SK-N-SH (cell line): ENCODE measurements at regions not wholly inside any gene's neighbourhood (a gene's known extent, or its start where the extent isn't known, plus 50 kb on each side); places are given as distances from the start of the nearest gene placed in this dataset.

Experiments
- CTCF ChIA-PET: fragments of 300-600, 350-600 bp; formaldehyde crosslinking; extraction: SDS; loops from one replicate; lab custom pipeline; 2021; lab: Yijun Ruan, JAX
- POLR2A ChIA-PET: fragments of 350-600 bp; sonication (Branson Sonifier 250); formaldehyde crosslinking; extraction: SDS; loops from one replicate; lab custom pipeline; 2020; ENCODE audit warnings: antibody characterized with exemption, inconsistent platforms; lab: Yijun Ruan, JAX
- DNase-seq: peaks from one replicate; pipeline ENCODE4 v3.0.0; 2012
- H2AFZ ChIP-seq: fragments of 200-600 bp; sonication (generic); 2 replicates; pipeline ENCODE4 v1.8.1; 2016; ENCODE audit warnings: antibody characterized with exemption, mild to moderate bottlenecking, low read depth
- H3F3A ChIP-seq: fragments of 200-600 bp; sonication (generic); replicated peaks from 2 replicates; pipeline ENCODE3; 2016; ENCODE audit warnings: antibody characterized with exemption, mild to moderate bottlenecking; ENCODE audit not compliant: insufficient read depth
- H3K27ac ChIP-seq, 2 experiments: fragments of 200-500 bp in 1 of 2; fragments of 200-600 bp in 1 of 2; sonication (Bioruptor generic) in 1 of 2; sonication (generic), shearing (Covaris generic) in 1 of 2; 2 replicates each; pipeline versions ENCODE4 v1.5.1 to v1.6.1; 2014 to 2016; ENCODE audit warnings: low read depth in 2 of 2, inconsistent platforms in 1 of 2, low read length in 1 of 2, mild to moderate bottlenecking in 1 of 2, mixed read lengths in 1 of 2
- H3K27me3 ChIP-seq: fragments of 200-600 bp; sonication (generic), shearing (Covaris generic); 2 replicates; pipeline ENCODE4 v1.6.1; 2016; ENCODE audit warnings: mixed run types; ENCODE audit not compliant: insufficient read depth
- H3K36me3 ChIP-seq, 2 experiments: fragments of 200-500 bp in 1 of 2; fragments of 200-600 bp in 1 of 2; sonication (Bioruptor generic) in 1 of 2; sonication (generic) in 1 of 2; replicated peaks in 1 of 2; 2 replicates each; pipeline versions ENCODE3 to v1.5.1; 2014 to 2016; ENCODE audit warnings: low read length in 1 of 2, mild to moderate bottlenecking in 1 of 2; ENCODE audit not compliant: insufficient read depth in 2 of 2, control insufficient read depth in 1 of 2
- H3K4me1 ChIP-seq, 2 experiments: fragments of 200-500 bp in 1 of 2; fragments of 200-600 bp in 1 of 2; sonication (Bioruptor generic) in 1 of 2; sonication (generic), shearing (Covaris generic) in 1 of 2; 2 replicates each; pipeline versions ENCODE4 v1.5.1 to v1.6.1; 2014 to 2016; ENCODE audit warnings: low read depth in 1 of 2, low read length in 1 of 2, mixed run types in 1 of 2; ENCODE audit not compliant: insufficient read depth in 2 of 2, control insufficient read depth in 1 of 2
- H3K4me2 ChIP-seq: fragments of 200-600 bp; sonication (generic), shearing (Covaris generic); 2 replicates; pipeline ENCODE4 v1.6.1; 2017; ENCODE audit warnings: mixed run types
- H3K4me3 ChIP-seq, 2 experiments: fragments of 200-500 bp in 1 of 2; fragments of 200-600 bp in 1 of 2; sonication (Bioruptor generic) in 1 of 2; sonication (generic), shearing (Covaris generic) in 1 of 2; 2 replicates each; pipeline versions ENCODE4 v1.5.1 to v1.8.1; 2014 to 2016; ENCODE audit warnings: low read depth in 2 of 2, inconsistent platforms in 1 of 2, low read length in 1 of 2, mild to moderate bottlenecking in 1 of 2, mixed read lengths in 1 of 2, moderate library complexity in 1 of 2
- H3K79me2 ChIP-seq: fragments of 200-600 bp; sonication (generic); 2 replicates; pipeline ENCODE4 v1.8.1; 2017; ENCODE audit warnings: mild to moderate bottlenecking; ENCODE audit not compliant: insufficient read depth
- H3K9ac ChIP-seq: fragments of 200-600 bp; sonication (generic); 2 replicates; pipeline ENCODE4 v1.6.1; 2017; ENCODE audit warnings: mixed run types
- H3K9me2 ChIP-seq: fragments of 200-600 bp; sonication (generic); 2 replicates; pipeline ENCODE4 v1.6.1; 2017; ENCODE audit warnings: mixed run types
- H3K9me3 ChIP-seq: fragments of 200-600 bp; sonication (generic); 2 replicates; pipeline ENCODE4 v1.6.1; 2017; ENCODE audit warnings: mixed run types, mild to moderate bottlenecking, moderate library complexity
- H4K20me1 ChIP-seq: fragments of 200-600 bp; sonication (generic); 2 replicates; pipeline ENCODE4 v1.6.1; 2017; ENCODE audit warnings: mild to moderate bottlenecking, mixed run types; ENCODE audit not compliant: insufficient read depth
- CTCF ChIP-seq: fragments of 200-600 bp; sonication (generic); IDR thresholded peaks from 2 replicates; pipeline ENCODE4 v1.6.1; 2017; ENCODE audit warnings: antibody characterized with exemption, mild to moderate bottlenecking, moderate library complexity
- ELF1 ChIP-seq: IDR thresholded peaks from 2 replicates; pipeline ENCODE4 v1.4.0; 2012
- FOXJ3 ChIP-seq: sonication (generic); formaldehyde crosslinking; IDR thresholded peaks from 2 replicates; pipeline ENCODE4 v1.5.1; 2020; ENCODE audit warnings: mild to moderate bottlenecking, missing genetic modification reagents
- FOXM1 ChIP-seq: IDR thresholded peaks from 2 replicates; pipeline ENCODE4 v1.4.0; 2012; ENCODE audit warnings: low read depth, mild to moderate bottlenecking
- GABPA ChIP-seq: IDR thresholded peaks from 2 replicates; pipeline ENCODE4 v1.4.0; 2012; ENCODE audit warnings: low read depth, mild to moderate bottlenecking
- GATA2 ChIP-seq: sonication (generic); formaldehyde crosslinking; IDR thresholded peaks from 2 replicates; pipeline ENCODE4 v1.5.0; 2020; ENCODE audit warnings: mild to moderate bottlenecking, missing genetic modification reagents
- JUND ChIP-seq: IDR thresholded peaks from 2 replicates; pipeline ENCODE4 v1.4.0; 2012
- MEF2A ChIP-seq: IDR thresholded peaks from 2 replicates; pipeline ENCODE4 v1.4.0; 2012; ENCODE audit warnings: low read depth, borderline replicate concordance
- NFIC ChIP-seq: IDR thresholded peaks from 2 replicates; pipeline ENCODE4 v1.4.0; 2012; ENCODE audit warnings: borderline replicate concordance
- NRF1 ChIP-seq: IDR thresholded peaks from 2 replicates; pipeline ENCODE4 v1.6.1; 2012; ENCODE audit warnings: low read depth, mild to moderate bottlenecking, low read length
- RCOR1 ChIP-seq: fragments of 150-350 bp; IDR thresholded peaks from 2 replicates; pipeline ENCODE4 v1.6.1; 2017; ENCODE audit warnings: antibody characterized with exemption, low read length
- RFX5 ChIP-seq: IDR thresholded peaks from 2 replicates; pipeline ENCODE4 v1.6.1; 2012; ENCODE audit warnings: mild to moderate bottlenecking, improper control_type of control experiment, low read length
- SIN3A ChIP-seq: IDR thresholded peaks from 2 replicates; pipeline ENCODE4 v1.6.1; 2012; ENCODE audit warnings: low read depth, mild to moderate bottlenecking, low read length, moderate library complexity, borderline replicate concordance
- SMC3 ChIP-seq: IDR thresholded peaks from 2 replicates; pipeline ENCODE4 v1.6.1; 2012; ENCODE audit warnings: low read depth, low read length, improper control_type of control experiment
- TEAD4 ChIP-seq: IDR thresholded peaks from 2 replicates; pipeline ENCODE4 v1.4.0; 2012; ENCODE audit warnings: mild to moderate bottlenecking, borderline replicate concordance; ENCODE audit not compliant: insufficient read depth
- YY1 ChIP-seq: IDR thresholded peaks from 2 replicates; pipeline ENCODE4 v1.4.0; 2012; ENCODE audit warnings: low read depth, mild to moderate bottlenecking
- ZBTB33 ChIP-seq: IDR thresholded peaks from 2 replicates; pipeline ENCODE4 v1.4.0; 2012; ENCODE audit warnings: low read depth, borderline replicate concordance
- WGBS: methylation state at CpG from one replicate; pipeline ENCODE4 v1.1.6; 2017; ENCODE audit warnings: low lambda C conversion rate; 5-methylcytosine and 5-hydroxymethylcytosine counted together
- TF ChIP-seq, protein P1 (sequence below): fragments of 150-350 bp; IDR thresholded peaks from 2 replicates; pipeline ENCODE4 v1.6.1; 2016; ENCODE audit warnings: mild to moderate bottlenecking, low read depth, low read length
- TF ChIP-seq, protein P2 (sequence below): IDR thresholded peaks from 2 replicates; pipeline ENCODE4; 2012
- TF ChIP-seq, protein P3 (sequence below): IDR thresholded peaks from 2 replicates; pipeline ENCODE4 v1.4.0; 2012; ENCODE audit warnings: low read depth

DNA sequence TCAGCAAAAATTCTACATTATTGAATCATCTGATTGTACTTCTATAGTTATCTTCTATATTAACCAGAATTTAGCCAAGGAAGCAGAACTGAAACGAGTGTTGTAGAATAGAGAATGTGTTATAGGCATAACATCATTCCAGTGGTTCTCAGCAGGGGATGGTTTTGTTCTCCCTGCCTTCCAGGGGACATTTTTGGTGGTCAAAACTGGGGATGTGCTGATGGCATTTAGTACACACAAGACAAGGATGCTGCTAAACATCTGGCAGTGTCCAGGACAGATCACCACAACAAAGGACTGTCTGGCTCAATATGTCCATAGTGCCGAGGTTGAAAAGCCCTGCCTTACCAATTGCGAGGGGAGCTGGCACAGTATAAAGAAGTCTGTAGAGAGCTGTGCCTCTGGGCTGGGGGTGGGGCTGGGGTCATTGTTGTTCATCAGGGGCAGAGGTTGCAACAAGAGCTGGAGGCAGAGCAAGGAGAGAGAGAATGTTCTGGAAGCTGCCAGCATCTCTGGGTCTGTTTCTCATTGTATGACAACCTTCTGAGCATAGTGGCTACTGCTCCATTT, 1472.8 kb downstream of the AACS start (continued):
- no peak for TF ChIP-seq SIN3A
- no peak for TF ChIP-seq FOXM1
- no peak for TF ChIP-seq CTCF
- TF ChIP-seq MEF2A: no peak
- no peak for TF ChIP-seq NRF1
- TF ChIP-seq SMC3: no peak
- no peak for TF ChIP-seq FOXJ3 (CRISPR knock-in tag)

DNA sequence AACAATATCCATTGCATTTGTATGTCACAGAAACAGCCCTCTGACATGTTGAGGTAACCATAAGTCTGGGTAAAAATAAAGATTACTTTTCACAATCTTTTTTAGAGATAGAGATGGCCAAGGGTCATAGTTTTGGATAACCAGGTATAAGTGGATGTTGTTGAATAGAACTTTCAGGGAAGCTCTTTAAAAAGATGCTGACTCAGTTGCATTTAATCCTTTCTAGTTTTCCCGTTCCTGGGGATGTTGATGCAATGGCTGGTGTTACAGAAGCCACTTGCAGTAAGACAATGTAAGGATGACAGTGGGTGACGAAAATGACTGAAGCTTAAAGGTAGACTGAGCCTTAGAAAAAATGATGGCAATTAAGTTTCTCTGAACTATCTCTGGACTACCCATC, 1473.7 kb downstream of the AACS start:
- Histone ChIP-seq H3F3A (no peaks in the 10 kb centered on the region), H3K4me3 (no peak overlapping the region), H2AFZ (no peak overlapping the region), H3K27ac (no peak overlapping the region), H3K9me2 (no peaks in the 10 kb centered on the region), H4K20me1 (no peaks in the 10 kb centered on the region), H3K36me3 (no peaks in the 10 kb centered on the region), H3K9ac (no peak overlapping the region), H3K4me1 (no peaks in the 10 kb centered on the region; a peak in 1 of 4 replicates), H3K27me3 (no peaks in the 10 kb centered on the region; the same call in 1 of the 2 replicates), H3K79me2 (no peaks in the 10 kb centered on the region), H3K4me2 (no peak overlapping the region), H3K9me3 (no peaks in the 10 kb centered on the region)
- CTCF ChIA-PET: no interaction called here
- TF ChIP-seq MEF2A (no peak), ELF1 (no peak), RFX5 (no peak), RCOR1 (no peak), NFIC (no peak), CTCF (no peak), GATA2 (CRISPR knock-in tag) (no peak), YY1 (no peak), JUND (no peak), TEAD4 (no peak), SIN3A (no peak), GABPA (no peak), FOXM1 (no peak), FOXJ3 (CRISPR knock-in tag) (no peak), ZBTB33 (no peak)
- TF ChIP-seq, protein P1, sequence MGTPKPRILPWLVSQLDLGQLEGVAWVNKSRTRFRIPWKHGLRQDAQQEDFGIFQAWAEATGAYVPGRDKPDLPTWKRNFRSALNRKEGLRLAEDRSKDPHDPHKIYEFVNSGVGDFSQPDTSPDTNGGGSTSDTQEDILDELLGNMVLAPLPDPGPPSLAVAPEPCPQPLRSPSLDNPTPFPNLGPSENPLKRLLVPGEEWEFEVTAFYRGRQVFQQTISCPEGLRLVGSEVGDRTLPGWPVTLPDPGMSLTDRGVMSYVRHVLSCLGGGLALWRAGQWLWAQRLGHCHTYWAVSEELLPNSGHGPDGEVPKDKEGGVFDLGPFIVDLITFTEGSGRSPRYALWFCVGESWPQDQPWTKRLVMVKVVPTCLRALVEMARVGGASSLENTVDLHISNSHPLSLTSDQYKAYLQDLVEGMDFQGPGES: no peak
- TF ChIP-seq, protein P2, sequence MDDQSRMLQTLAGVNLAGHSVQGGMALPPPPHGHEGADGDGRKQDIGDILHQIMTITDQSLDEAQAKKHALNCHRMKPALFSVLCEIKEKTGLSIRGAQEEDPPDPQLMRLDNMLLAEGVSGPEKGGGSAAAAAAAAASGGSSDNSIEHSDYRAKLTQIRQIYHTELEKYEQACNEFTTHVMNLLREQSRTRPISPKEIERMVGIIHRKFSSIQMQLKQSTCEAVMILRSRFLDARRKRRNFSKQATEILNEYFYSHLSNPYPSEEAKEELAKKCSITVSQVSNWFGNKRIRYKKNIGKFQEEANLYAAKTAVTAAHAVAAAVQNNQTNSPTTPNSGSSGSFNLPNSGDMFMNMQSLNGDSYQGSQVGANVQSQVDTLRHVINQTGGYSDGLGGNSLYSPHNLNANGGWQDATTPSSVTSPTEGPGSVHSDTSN: no peak
- TF ChIP-seq, protein P3, sequence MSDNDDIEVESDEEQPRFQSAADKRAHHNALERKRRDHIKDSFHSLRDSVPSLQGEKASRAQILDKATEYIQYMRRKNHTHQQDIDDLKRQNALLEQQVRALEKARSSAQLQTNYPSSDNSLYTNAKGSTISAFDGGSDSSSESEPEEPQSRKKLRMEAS: no peak
- POLR2A ChIA-PET: no interaction called here
- WGBS: 62% methylated on average over 2 of the region's 2 CpGs
- DNase-seq: no peak
